DMS 273 (cell line): ENCODE measurements at regions not wholly inside any gene's neighbourhood (a gene's known extent, or its start where the extent isn't known, plus 50 kb on each side); places are given as distances from the start of the nearest gene placed in this dataset.

Source experiments
- DNase-seq: peaks from one replicate; lab custom pipeline; 2025; ENCODE audit not compliant: unreplicated experiment; lab: John Stamatoyannopoulos, UW

DNA sequence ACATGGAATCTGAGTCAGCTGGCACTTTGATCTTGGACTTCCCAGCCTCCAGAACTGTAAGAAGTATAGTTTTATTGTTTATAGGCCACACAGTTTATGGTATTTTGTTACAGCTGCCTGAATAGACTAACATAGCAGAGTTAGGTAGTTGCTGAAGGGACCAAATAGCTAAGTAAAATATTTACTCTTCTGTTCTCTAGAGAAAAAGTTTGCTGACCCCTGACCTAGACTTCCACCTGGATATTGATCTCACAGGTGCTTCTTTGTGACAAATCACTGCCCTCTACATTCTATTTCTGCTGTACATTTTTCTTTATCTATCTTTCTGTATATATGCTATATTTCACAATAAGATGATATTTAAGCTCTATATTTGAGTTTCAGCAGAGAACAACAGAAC is 212.5 kb downstream of the CSNK2A3 start:
- no peak for DNase-seq

DNA sequence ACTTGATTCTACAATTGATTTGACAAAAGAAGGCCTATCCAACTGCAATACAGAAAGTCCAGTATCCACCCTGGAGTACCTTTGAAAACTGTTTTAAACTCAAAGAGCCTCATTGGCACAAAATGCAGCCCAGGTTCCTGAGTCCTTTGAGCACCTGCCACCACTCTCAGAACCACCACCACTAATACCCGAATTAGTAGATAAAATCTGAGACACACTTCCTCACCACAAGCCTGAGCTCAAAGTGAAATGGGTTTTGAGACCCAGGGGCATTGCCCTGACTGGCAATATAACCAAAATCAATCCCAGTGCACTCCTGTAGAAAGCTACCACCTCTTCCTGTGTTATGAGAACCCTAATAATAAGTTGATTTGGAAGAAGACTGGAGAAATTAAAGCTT is 215.7 kb downstream of the CSNK2A3 start:
- DNase-seq = no peak

DNA sequence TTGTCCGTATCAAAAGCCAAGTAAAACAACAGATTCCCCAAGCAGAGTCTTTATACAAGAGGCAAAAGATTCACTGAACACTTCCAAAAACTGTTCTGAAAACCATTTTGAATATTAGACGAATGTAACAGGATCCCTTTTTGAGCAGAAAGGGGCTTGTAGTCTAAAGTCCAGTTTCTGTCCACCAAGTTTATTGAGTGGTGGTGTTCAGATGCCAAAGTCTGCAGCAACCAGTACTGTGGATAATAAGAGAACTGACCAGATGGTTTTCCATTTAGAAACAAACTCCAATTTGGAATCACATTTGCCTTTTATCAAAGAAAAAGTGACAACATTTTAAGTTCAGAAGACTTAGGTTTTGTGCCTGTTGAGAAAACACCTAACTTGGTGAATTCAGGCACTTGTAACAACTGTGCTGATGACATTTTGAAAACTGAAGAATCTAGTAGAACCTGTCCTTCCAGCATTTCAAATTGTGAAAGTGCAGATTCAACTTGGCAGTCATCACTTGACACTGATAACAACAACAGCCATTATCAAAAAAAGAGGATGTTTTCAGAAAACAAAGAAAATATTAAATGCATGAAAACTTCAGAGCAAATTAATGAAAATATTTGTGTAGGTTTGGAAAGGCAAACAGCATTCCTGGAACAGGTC is 217.1 kb downstream of the CSNK2A3 start:
- no peak for DNase-seq

DNA sequence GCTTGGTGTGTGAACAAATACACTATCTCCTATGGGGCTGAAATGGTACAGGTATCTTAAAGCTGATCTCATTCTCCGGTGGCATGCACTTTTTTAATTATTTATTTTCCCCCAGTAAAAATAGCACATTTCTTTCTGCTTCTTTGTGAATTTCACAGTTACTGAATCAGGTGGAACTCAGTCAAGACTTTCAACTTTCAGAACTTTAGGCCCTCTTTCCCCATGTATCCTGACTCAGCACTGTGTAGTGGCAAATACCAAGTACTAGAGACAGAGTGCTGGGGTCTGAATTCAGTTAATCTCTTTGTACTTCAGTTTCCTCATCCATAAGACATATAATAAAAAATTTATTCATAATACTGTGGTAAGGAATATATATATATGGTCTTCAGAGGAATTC is 223.9 kb downstream of the CSNK2A3 start:
- DNase-seq = no peak

DNA sequence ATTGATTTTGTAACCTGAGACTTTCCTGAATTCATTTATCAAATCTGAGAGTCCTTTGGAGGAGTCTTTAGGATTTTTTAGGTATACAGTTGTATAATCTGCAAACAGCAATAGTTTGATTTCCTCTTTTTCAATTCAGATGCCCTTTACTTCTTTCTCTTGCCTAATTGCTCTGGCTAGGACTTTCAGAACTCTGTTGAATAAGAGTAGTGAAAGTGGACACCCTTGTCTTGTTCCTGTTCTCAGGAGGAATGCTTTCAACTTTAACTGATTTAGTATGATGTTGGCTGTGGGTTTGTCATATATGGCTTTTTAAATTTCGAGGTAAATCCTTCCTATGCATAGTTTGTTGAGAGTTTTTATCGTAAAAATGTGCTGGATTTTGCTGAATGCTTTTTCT is 227.4 kb downstream of the CSNK2A3 start:
- no peak for DNase-seq

DNA sequence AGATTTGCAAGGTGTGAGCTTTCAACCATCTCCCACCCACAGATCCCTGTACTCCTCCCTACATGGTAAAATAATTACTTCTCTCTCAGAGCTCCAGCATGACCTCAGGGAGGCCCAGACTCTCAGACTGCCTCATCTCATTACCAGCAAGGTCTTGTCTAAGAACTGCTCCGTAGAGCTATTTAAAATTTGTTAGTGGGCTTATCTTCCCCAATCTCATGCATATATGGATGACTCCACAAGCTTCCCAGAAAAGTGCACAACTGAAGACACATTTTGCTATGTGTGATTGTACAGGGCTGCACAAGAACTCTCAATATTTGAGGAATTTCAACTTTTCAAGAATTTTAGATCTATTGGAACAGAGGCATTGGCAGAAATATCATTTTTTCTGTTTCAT is 230.3 kb downstream of the CSNK2A3 start:
- DNase-seq = peak; percentile 7

DNA sequence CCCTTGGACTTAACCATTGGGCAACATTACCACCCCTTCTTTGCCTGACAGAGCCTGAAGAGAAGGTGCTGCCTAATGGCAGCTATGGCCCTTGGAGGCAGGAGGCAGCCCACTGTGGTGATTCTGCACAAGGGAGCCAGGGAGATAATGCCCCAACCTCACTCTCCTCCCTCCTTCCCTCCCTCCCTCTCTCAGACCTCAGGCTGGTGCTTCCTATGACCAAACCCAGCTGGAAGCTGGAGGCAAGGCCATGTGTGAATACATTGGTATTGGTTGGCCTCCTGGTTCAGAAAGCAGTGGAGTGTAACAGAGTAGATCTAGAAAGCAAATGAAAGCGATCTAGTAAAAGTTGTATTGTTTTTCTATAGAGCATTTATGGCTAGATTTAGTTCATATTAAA is 233.1 kb downstream of the CSNK2A3 start:
- DNase-seq = peak; percentile 1

DNA sequence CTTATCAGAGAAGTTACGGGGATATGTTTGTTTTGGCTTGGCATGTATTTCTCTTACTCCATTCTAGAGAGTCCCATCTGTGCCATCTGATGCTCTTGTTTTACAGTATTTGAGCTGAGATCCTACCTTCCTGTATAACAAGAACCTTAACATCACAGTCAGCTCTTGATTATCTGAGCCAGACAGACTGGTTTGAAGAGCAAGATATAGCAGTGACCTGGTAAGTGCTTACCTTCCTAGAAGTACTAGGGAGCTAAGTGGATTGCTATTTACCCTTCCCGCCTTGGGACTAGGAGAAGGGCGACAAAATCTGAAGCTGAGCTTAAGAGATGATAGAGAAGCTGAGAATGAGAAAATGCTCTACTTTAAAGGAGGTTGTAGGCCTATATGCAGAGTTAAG is 235.3 kb downstream of the CSNK2A3 start:
- peak; percentile 71 for DNase-seq

DNA sequence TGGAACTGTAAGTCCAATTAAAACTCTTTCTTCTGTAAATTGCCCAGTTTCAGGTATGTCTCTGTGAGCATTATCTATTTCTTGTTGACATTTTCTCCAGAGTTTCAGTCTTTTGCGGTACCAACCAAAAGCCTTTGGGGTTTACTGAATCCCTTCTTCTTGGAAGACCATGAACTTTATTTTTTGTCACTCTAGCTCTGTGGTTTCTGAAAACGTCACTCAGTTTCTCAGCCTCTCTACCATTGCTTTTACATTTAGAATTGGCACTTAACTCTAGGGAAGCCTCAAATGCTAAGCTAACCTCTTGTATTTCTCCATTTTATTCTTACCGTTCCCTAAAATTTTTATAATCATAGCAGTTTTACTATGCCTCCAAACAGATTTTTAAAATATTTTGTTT is 237.6 kb downstream of the CSNK2A3 start:
- no peak for DNase-seq

DNA sequence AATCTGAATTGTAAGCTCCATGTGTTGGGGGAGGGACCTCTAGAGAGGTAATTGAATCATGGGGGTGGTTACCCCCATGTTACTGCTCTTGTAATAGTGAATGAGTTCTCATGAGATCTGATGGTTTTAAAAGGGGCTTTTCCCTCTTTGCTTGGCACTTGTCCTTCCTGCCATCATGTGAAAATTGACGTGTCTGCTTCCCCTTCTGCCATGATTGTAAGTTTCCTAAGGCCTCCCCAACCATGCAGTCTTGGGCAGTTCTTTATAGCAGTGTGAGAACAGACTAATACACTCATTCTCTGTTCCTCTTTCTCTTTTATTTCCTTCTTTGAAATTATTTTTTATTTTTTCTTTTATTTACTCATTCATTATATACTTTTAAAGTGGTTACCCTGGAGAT is 239.4 kb downstream of the CSNK2A3 start:
- DNase-seq = no peak

DNA sequence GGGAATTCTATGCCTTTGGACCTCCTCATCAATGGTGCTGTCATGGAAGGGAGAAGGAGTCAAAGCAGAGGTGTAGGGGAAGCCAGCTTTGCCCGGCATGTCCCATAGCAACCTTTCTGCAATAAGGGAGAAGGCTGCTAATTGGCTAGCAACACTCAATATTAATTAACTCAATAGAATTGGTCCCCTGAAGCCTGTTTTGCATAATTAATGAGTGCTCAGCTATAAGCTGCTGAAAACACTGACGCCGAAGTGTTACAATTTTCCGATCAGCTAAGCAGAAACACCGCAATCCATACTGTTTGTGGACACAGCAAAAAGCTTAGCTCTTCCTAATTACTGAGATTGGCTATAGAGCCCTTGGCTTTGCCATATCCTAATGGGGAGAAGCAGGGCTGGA is 245.0 kb downstream of the CSNK2A3 start:
- no peak for DNase-seq

DNA sequence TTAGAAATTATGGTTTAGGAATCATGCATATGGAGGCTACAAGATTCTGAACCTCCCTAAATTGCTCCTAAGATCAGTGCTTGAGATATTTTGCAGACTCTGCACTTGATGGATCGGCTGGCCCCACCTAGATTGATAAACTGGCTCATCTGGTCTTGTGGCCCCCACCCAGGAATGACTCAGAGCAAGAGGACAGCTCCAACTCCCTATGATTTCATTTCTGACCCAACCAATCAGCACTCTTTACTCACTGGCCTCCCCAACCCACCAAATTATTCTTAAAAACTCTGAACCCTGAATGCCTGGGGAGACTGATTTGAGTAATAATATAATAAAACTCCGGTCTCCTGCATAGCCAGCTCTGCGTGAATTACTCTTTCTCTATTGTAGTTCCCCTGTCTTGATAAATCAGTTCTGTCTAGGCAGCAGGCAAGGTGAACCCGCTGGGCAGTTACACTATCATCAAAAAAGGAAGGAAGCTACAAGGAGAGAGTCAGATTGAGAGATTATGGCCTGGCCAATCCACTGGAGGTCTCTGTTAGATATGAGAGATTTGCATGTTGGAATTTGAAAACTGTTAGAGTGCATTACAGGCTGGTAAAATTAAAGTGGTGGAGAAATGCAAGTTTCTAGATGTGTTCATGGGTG is 245.8 kb downstream of the CSNK2A3 start:
- no peak for DNase-seq

DNA sequence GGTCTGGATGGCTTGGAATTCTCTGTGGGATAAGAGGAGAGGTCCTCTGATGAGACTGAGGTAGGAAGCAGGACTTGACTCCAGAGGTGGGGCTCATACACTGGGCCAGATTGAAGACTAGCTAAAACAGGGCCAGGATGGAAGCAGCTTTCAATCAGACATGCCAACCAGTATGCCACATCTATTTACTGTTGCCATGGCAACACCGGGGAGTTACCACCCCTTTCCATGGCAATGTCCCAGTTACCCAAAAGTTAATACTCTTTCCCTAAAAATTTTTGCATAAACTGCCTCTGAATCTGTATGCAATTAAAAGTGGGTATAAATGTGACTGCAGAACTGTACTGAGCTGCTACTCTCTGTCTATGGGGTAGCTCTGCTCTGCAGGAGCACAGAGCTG is 247.5 kb upstream of the ZBED5 start:
- peak; percentile 25 for DNase-seq

DNA sequence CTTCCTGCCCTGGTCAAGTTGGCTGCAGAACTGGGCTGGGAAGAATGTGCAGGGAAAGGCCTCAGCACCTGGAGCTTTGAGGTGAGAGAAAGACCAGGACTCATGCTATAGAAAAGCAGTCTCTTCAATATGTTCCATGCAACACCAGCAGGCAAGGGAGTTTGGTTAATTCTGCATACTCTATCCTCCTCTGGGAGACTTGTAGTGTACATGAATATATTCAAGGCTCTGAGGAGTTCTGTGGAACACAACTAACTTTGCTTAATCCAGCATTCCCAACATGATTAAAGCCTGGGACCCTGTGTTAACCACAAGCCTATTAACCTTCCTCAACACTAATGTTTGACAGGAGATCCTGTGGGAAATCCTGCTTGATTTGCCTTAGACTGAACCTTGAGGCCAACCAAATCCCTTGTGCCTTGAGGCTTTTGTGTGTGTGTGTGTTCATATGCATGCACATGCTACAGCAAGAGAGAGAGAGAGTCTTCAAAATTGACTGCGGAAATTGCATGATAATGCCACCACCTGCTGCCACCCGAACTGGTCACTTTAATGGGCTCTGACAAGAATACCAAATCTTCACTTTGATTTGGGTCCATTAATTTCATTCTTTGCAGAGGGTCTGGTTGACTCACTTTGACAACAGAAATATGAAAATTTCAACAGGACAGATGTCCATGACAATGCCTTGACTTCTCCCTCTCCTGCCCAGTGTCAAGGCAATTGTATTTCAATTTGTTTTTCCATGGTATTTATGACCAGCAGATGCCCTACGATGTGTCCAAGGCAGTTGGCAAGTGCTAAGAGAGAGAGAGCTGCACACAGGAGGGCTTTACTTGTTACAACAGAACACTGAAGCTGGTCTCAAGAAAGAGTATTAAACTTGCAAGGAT is 238.2 kb upstream of the ZBED5 start:
- no peak for DNase-seq

DNA sequence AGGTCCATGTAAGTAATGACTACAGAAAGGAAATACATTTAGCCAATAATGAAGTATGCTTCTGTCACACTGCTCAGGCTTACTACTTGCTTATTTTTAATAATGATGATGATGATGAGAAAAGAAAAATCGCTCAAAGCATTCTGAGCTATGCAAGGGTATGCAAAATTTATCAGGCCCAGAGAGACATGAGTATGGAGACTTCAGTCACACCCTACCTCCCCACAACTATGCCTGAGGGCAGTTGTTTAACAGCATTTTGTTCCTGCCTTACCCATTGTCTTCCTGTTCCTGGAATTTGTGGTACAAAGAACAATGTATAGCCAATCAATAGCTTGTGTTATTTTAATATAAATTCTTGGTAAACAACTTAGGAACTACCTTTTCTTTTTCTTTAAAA is 232.6 kb upstream of the ZBED5 start:
- no peak for DNase-seq

DNA sequence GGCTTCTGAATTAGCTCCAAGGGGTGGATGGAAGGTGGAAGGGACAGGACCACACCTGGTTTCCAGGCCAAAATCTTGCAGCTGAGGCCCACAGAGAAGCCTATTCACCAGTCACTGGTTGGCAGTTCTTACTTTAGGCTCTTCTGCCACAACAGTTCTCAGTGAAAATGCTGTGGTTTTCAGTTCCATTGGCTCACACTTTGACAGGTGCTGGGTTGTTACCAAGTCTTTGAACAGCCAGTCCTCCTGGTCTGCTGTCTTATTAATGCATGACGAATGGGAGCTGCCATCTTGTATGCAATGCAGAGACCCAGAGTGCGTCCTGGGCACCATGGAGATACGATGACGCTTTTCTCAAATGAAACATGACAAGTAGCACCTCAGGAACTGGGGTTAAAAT is 232.0 kb upstream of the ZBED5 start:
- no peak for DNase-seq

DNA sequence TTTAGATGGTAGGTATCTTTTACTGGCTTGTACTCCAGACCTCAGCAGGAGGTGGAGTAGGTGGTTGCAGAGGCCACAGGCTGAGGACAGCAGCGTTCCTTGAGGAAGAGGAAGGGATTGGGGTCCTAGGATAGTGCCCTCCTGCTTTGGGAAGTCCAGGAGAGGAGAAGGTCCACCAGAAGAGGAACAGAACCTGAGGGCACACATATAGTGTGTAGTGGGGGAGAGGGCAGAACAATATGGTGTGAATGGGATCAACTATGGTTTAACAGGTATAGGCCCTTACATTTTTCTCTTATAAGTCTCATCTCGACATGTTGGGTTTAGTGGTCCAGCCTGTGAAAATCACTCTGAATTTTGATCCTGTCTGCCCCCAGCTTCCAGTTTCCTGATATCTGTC is 229.1 kb upstream of the ZBED5 start:
- DNase-seq = no peak

DNA sequence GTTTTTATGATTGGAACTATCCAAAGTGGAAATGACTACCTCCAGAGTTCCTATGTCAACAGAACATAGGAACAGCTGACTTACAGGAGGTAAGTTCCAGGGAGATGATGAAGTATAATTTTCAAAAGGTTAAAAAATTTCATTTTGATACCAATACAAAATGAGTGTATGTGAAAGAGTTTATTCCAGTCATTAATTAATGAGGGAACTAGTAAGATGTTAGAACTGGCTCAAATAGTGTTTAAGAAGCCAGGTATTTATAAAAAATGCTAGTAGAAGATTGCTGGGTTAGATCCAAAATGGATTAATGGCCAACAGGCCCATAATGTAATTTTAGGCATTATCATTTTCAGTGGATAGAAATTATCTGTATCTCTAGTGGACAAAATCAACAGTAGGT is 227.7 kb upstream of the ZBED5 start:
- DNase-seq = no peak

DNA sequence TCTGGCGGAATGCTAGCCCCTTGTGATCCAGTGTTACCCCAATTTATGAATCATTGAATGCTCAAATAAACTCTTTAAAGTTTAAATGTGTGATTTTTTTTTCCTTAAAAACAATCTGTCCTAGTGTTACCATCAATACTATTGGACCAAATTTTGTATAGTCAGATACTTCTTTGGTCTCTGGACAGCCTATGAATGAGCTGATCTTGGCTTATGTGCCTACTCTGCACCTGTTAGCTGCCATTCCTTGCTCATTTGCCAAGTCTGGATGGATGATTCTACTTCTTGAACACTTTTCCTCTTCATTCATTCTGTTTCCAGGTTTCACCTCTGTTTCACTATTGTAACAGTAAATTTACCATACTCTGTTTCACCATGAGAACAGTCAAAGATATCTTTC is 226.5 kb upstream of the ZBED5 start:
- DNase-seq = no peak

DNA sequence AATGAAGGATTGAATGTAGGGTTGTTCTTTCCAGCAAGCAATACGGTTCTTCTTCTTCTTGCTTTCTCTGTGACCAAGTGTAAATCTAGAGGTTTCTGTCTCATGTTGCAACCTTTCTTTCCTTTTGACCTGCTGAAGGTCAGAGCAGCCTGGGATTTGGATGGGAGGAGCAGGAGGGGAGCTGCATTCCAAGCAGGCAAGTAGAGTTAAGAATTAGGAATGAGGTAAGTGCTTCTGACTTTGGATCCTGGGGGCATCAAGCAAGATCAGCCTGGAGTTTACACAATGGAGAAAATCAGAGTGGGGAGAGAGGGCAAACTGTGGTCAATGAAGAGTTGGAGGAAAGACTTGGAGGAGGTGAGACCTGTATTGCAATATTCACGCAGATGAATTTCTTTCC is 225.6 kb upstream of the ZBED5 start:
- DNase-seq = no peak

DNA sequence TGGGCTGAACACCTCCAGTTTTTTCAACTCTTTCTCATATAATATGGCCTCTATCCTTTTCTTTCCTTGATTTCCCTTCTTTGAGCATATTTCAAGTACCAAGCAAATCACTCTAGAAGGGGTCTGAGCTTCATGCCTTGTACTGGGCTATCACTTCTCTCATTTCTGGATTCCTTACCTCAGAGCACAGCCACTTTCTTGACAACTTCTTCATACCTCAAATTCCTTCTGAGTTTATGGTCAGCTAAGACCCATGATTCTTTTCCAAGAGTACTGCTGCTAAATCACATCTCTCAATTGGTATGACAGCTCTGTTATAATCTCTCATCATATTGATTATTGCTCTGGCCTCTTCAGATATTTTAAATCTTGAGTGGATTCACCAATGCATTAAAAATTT is 224.8 kb upstream of the ZBED5 start:
- DNase-seq = no peak

DNA sequence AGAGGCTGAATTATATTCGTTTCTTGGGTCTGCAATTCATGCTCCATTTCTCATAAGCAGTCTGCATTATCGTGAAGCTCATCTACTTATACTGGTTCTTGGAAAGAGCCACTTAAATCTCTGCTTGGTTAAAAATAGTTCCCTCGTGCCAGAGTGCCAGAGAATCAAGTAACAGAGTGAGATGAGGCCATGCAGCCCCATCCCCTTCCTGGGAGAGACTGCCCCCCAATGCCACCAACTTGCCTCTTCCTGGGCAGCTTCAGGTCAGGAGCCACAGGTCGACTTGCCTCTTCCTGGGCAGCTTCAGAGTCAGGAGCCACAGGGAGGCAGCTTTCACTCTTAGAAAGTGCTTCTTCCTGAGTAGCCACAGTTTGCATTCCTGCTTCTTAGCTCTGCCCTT is 223.9 kb upstream of the ZBED5 start:
- no peak for DNase-seq
